ENCODE measurements at regions not wholly inside any gene's neighbourhood (a gene's known extent, or its start where the extent isn't known, plus 50 kb on each side); places are given as distances from the start of the nearest gene placed in this dataset.

- FAIRE-seq (no peak), DNase-seq (ENCODE audit: low read depth) (no peak)
- TF ChIP-seq, protein P1, sequence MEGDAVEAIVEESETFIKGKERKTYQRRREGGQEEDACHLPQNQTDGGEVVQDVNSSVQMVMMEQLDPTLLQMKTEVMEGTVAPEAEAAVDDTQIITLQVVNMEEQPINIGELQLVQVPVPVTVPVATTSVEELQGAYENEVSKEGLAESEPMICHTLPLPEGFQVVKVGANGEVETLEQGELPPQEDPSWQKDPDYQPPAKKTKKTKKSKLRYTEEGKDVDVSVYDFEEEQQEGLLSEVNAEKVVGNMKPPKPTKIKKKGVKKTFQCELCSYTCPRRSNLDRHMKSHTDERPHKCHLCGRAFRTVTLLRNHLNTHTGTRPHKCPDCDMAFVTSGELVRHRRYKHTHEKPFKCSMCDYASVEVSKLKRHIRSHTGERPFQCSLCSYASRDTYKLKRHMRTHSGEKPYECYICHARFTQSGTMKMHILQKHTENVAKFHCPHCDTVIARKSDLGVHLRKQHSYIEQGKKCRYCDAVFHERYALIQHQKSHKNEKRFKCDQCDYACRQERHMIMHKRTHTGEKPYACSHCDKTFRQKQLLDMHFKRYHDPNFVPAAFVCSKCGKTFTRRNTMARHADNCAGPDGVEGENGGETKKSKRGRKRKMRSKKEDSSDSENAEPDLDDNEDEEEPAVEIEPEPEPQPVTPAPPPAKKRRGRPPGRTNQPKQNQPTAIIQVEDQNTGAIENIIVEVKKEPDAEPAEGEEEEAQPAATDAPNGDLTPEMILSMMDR (IDR thresholded peaks at IDR 0.05; ENCODE audit: insufficient read depth, low read length, severe bottlenecking): no peak
- Histone ChIP-seq H3K4me3 (ENCODE audit: low read depth, low read length) (no peak overlapping the region), H3K27me3 (ENCODE audit: control insufficient read depth, insufficient read depth, low read length) (no peaks in the 10 kb centered on the region), H3K36me3 (ENCODE audit: control insufficient read depth, insufficient read depth, low read length) (no peaks in the 10 kb centered on the region)
These were observed 876.3 kb downstream of the C4orf33 start for GRCh38 chr4:129972257-129972656.

DNA sequence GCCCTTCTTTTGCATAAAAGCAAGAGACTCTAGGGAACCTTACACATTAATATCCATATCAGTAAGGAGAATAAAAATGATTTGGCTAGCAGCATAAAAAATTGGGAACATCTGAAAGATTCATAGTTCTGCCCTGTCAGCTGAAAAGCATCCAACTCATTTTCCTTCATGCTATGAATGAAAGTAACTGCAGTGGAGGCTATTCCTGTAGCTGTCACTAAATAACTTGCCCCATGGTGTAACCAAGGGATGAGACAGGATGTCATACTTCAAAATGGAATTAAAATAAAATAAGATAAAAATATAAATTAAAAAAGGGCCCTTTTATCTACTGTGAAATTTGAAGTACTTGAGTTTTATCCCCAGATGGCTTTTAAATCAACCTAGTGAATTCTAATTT, 878.8 kb downstream of the C4orf33 start:
- DNase-seq (ENCODE audit: low read depth): no peak
- TF ChIP-seq, protein P1 (IDR thresholded peaks at IDR 0.05; ENCODE audit: insufficient read depth, low read length, severe bottlenecking): no peak
- no peak for FAIRE-seq
- Histone ChIP-seq H3K4me3 (ENCODE audit: low read depth, low read length) (no peak overlapping the region), H3K27me3 (ENCODE audit: control insufficient read depth, insufficient read depth, low read length) (no peaks in the 10 kb centered on the region), H3K36me3 (ENCODE audit: control insufficient read depth, insufficient read depth, low read length) (no peaks in the 10 kb centered on the region)

- Histone ChIP-seq H3K27me3 (ENCODE audit: control insufficient read depth, insufficient read depth, low read length) (no peaks in the 10 kb centered on the region), H3K36me3 (ENCODE audit: control insufficient read depth, insufficient read depth, low read length) (no peaks in the 10 kb centered on the region), H3K4me3 (ENCODE audit: low read depth, low read length) (no peak overlapping the region)
- DNase-seq (ENCODE audit: low read depth) (no peak), FAIRE-seq (no peak)
- TF ChIP-seq, protein P1 (IDR thresholded peaks at IDR 0.05; ENCODE audit: insufficient read depth, low read length, severe bottlenecking): no peak
These were observed 882.4 kb downstream of the C4orf33 start for GRCh38 chr4:129978315-129978714.

DNA sequence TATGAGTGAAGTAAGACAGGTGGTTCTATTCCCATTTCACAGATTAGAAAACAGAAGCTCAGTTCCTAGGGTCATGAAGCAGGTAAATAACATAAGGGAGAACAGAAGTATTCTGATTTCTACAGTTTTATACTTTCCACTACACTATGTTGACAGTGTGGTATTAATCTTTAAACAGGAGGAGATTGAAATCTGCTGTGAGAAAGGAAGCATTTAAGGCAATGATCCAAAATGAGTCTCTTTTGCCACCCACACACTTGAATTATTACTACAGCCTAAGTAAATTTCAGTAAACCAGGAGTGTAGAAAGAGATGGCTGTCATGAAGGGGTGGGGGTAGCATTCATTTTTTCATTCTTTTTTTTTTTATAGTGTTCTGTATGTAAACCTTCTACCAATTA, 893.0 kb downstream of the C4orf33 start:
- Histone ChIP-seq H3K4me3 (ENCODE audit: low read depth, low read length) (no peak overlapping the region), H3K36me3 (ENCODE audit: control insufficient read depth, insufficient read depth, low read length) (no peaks in the 10 kb centered on the region), H3K27me3 (ENCODE audit: control insufficient read depth, insufficient read depth, low read length) (no peaks in the 10 kb centered on the region)
- TF ChIP-seq, protein P1 (IDR thresholded peaks at IDR 0.05; ENCODE audit: insufficient read depth, low read length, severe bottlenecking): no peak
- FAIRE-seq: no peak
- DNase-seq (ENCODE audit: low read depth): no peak

- Histone ChIP-seq H3K4me3 (ENCODE audit: low read depth, low read length) (no peak overlapping the region), H3K27me3 (ENCODE audit: control insufficient read depth, insufficient read depth, low read length) (no peaks in the 10 kb centered on the region), H3K36me3 (ENCODE audit: control insufficient read depth, insufficient read depth, low read length) (no peaks in the 10 kb centered on the region)
- TF ChIP-seq, protein P1 (IDR thresholded peaks at IDR 0.05; ENCODE audit: insufficient read depth, low read length, severe bottlenecking): no peak
- DNase-seq (ENCODE audit: low read depth): no peak
- no peak for FAIRE-seq
These were observed 898.8 kb downstream of the C4orf33 start for GRCh38 chr4:129994715-129995114.

DNA sequence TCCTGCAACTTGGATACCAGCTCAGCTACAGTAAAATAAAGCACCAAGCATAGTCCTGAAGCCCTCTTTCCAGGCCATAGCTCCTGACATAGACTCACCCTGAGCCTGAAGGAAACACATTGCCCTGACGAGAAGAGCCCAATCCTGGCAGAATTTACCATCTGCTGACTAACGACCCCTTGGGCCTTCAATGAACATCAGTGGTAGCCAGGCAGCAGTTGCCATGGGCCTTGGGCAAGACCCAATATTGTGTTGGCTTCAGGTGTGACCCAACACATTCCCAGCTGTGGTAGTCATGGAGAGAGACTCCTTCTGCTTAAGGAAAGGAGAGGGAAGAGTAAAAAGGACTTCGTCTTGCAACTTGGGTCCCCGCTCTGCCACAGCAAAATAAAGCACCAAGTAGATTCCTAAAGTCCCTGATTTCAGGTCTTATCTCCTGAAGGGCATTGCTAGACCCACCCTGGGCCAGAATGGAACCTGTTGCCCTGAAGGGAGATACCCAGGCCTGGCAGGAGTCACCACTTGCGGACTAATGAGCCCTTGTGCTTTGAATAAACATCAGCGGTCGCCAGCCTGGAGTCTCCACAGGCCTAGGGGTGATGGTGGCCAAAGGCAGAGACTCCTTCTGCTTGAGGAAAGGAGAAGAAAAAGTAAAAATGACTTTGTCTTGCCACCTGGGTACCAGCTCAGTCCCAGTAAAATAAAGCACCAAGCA, 902.6 kb downstream of the C4orf33 start:
- no peak for FAIRE-seq
- no peak overlapping the region for H3K4me3 ChIP-seq (ENCODE audit: low read depth, low read length)
- no peaks in the 10 kb centered on the region for H3K27me3 ChIP-seq (ENCODE audit: control insufficient read depth, insufficient read depth, low read length)
- H3K36me3 ChIP-seq (ENCODE audit: control insufficient read depth, insufficient read depth, low read length): no peaks in the 10 kb centered on the region
- TF ChIP-seq, protein P1 (IDR thresholded peaks at IDR 0.05; ENCODE audit: insufficient read depth, low read length, severe bottlenecking): no peak
- DNase-seq (ENCODE audit: low read depth): no peak
